Testis (tissue), 2 donors: ENCODE measurements at regions not wholly inside any gene's neighbourhood (a gene's known extent, or its start where the extent isn't known, plus 50 kb on each side); places are given as distances from the start of the nearest gene placed in this dataset.

Experiments
- POLR2A ChIP-seq: fragments of 450-650 bp; IDR thresholded peaks from one replicate; pipeline ENCODE4 v1.6.1; 2017; ENCODE audit warnings: antibody characterized with exemption, mild to moderate bottlenecking, moderate library complexity
- TF ChIP-seq, protein P1 (sequence below), 3 experiments: fragments of 450-650 bp in 2 of 3; fragments of 200-600 bp in 1 of 3; sonication (generic) in 1 of 3; IDR thresholded peaks; one replicate each; pipeline ENCODE4 v1.5.1; 2016 to 2019; ENCODE audit warnings: antibody characterized with exemption in 3 of 3, mild to moderate bottlenecking in 2 of 3, moderate library complexity in 1 of 3

GRCh38 chr2:48817355-48817754 is 61.8 kb upstream of the LHCGR start:
- TF ChIP-seq, protein P1, sequence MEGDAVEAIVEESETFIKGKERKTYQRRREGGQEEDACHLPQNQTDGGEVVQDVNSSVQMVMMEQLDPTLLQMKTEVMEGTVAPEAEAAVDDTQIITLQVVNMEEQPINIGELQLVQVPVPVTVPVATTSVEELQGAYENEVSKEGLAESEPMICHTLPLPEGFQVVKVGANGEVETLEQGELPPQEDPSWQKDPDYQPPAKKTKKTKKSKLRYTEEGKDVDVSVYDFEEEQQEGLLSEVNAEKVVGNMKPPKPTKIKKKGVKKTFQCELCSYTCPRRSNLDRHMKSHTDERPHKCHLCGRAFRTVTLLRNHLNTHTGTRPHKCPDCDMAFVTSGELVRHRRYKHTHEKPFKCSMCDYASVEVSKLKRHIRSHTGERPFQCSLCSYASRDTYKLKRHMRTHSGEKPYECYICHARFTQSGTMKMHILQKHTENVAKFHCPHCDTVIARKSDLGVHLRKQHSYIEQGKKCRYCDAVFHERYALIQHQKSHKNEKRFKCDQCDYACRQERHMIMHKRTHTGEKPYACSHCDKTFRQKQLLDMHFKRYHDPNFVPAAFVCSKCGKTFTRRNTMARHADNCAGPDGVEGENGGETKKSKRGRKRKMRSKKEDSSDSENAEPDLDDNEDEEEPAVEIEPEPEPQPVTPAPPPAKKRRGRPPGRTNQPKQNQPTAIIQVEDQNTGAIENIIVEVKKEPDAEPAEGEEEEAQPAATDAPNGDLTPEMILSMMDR (IDR thresholded peaks at IDR 0.05), result no peak
- TF ChIP-seq POLR2A, result no peak
